Neuronal stem cell (in vitro differentiated cells): ENCODE measurements at regions not wholly inside any gene's neighbourhood (a gene's known extent, or its start where the extent isn't known, plus 50 kb on each side); places are given as distances from the start of the nearest gene placed in this dataset.

ENCODE experiments used
- DNase-seq: peaks from one replicate; pipeline ENCODE4 v3.0.0-alpha.2; 2013; ENCODE audit warnings: low spot score
- H2AFZ ChIP-seq: one replicate; pipeline ENCODE4 v1.6.1; 2013; ENCODE audit warnings: mild to moderate bottlenecking, low read length, inconsistent platforms
- H2AK5ac ChIP-seq: 2 replicates; pipeline ENCODE4 v1.6.1; 2013; ENCODE audit warnings: low read depth, mild to moderate bottlenecking, inconsistent platforms, low read length, moderate library complexity, mixed read lengths
- H2BK120ac ChIP-seq: 2 replicates; pipeline ENCODE4 v1.6.1; 2013; ENCODE audit warnings: low read depth, mild to moderate bottlenecking, inconsistent platforms, low read length, moderate library complexity, mixed read lengths
- H2BK12ac ChIP-seq: one replicate; pipeline ENCODE4 v1.6.1; 2013; ENCODE audit warnings: low read length, inconsistent platforms
- H2BK15ac ChIP-seq: 2 replicates; pipeline ENCODE4 v1.6.1; 2013; ENCODE audit warnings: mild to moderate bottlenecking, low read length, inconsistent platforms, mixed read lengths
- H2BK5ac ChIP-seq: one replicate; pipeline ENCODE4 v1.6.1; 2013; ENCODE audit warnings: inconsistent platforms, mild to moderate bottlenecking, low read length, moderate library complexity
- H3K14ac ChIP-seq: one replicate; pipeline ENCODE4 v1.6.1; 2013; ENCODE audit warnings: low read length, inconsistent platforms
- H3K18ac ChIP-seq: 2 replicates; pipeline ENCODE4 v1.6.1; 2013; ENCODE audit warnings: low read length, inconsistent platforms
- H3K23ac ChIP-seq: 2 replicates; pipeline ENCODE4 v1.6.1; 2013; ENCODE audit warnings: low read depth, mild to moderate bottlenecking, mixed read lengths, low read length, inconsistent platforms; ENCODE audit not compliant: poor library complexity
- H3K27ac ChIP-seq: replicated peaks from 3 replicates; pipeline ENCODE4 v1.5.1; 2013; ENCODE audit warnings: low read length, inconsistent platforms
- H3K27me3 ChIP-seq, 3 experiments: 2 replicates each; pipeline ENCODE4 v1.6.1; 2013; ENCODE audit warnings: low read length in 3 of 3, mild to moderate bottlenecking in 2 of 3, inconsistent platforms in 1 of 3, low read depth in 1 of 3, mixed read lengths in 1 of 3, moderate library complexity in 1 of 3; ENCODE audit not compliant: control insufficient read depth in 3 of 3, insufficient read depth in 3 of 3
- H3K36me3 ChIP-seq, 2 donors: replicated peaks in 1 of 2; 2 replicates each; pipeline ENCODE4 v1.6.1; 2013; ENCODE audit warnings: low read length in 2 of 2; ENCODE audit not compliant: control insufficient read depth in 2 of 2, insufficient read depth in 2 of 2
- H3K4ac ChIP-seq: 2 replicates; pipeline ENCODE4 v1.6.1; 2013; ENCODE audit warnings: inconsistent platforms, mild to moderate bottlenecking, low read length, moderate library complexity
- H3K4me1 ChIP-seq, 2 donors: 1 replicate in 1 of 2; 2 replicates in 1 of 2; pipeline ENCODE4 v1.6.1; 2013; ENCODE audit warnings: low read length in 2 of 2, low read depth in 1 of 2; ENCODE audit not compliant: control insufficient read depth in 2 of 2, insufficient read depth in 1 of 2
- H3K4me2 ChIP-seq: one replicate; pipeline ENCODE4 v1.6.1; 2013; ENCODE audit warnings: mild to moderate bottlenecking, low read length, inconsistent platforms; ENCODE audit not compliant: insufficient read depth, poor library complexity, severe bottlenecking
- H3K4me3 ChIP-seq, 2 donors: 2 replicates each; pipeline ENCODE4 v1.5.1; 2013; ENCODE audit warnings: low read length in 2 of 2, mild to moderate bottlenecking in 2 of 2, inconsistent platforms in 1 of 2, moderate library complexity in 1 of 2
- H3K79me1 ChIP-seq: one replicate; pipeline ENCODE4 v1.6.1; 2013; ENCODE audit warnings: low read depth, mild to moderate bottlenecking, inconsistent platforms, low read length, moderate library complexity
- H3K9ac ChIP-seq: one replicate; pipeline ENCODE4 v1.6.1; 2013; ENCODE audit warnings: mild to moderate bottlenecking, low read depth, low read length, inconsistent platforms; ENCODE audit not compliant: poor library complexity
- H3K9me3 ChIP-seq, 2 donors: replicated peaks in 1 of 2; 2 replicates each; pipeline versions ENCODE3 to v1.6.1; 2013; ENCODE audit warnings: low read length in 2 of 2, mild to moderate bottlenecking in 2 of 2, inconsistent platforms in 1 of 2, low read depth in 1 of 2, mixed read lengths in 1 of 2, moderate library complexity in 1 of 2; ENCODE audit not compliant: control insufficient read depth in 2 of 2, insufficient read depth in 1 of 2
- H4K8ac ChIP-seq: one replicate; pipeline ENCODE4 v1.6.1; 2013; ENCODE audit warnings: low read depth, mild to moderate bottlenecking, inconsistent platforms, low read length, moderate library complexity
- H4K91ac ChIP-seq: one replicate; pipeline ENCODE4 v1.6.1; 2013; ENCODE audit warnings: low read length, low read depth, mild to moderate bottlenecking, inconsistent platforms; ENCODE audit not compliant: poor library complexity
- WGBS, 2 donors: extraction: QIAGEN DNeasy Blood & Tissue Kit; methylation state at CpG; one replicate each; pipeline ENCODE4 v1.1.7; 2013; ENCODE audit warnings: missing lambda C conversion rate in 2 of 2, mixed read lengths in 1 of 2; ENCODE audit not compliant: insufficient read length in 2 of 2, insufficient replicate concordance in 1 of 2; ENCODE audit errors: extremely low coverage in 2 of 2; 5-methylcytosine and 5-hydroxymethylcytosine counted together

GRCh38 chr3:168817177-168817576, 721.5 kb upstream of the GOLIM4 start:
- Histone ChIP-seq H3K4me1 (peaks cover 5 to 34% of the 10 kb centered on the region in 2 donors), H2AK5ac (no peak overlapping the region), H3K9ac (no peak overlapping the region), H3K27me3 (no peaks in the 10 kb centered on the region), H3K14ac (no peak overlapping the region), H3K27ac (no peak overlapping the region), H3K18ac (no peak overlapping the region), H2BK120ac (no peak overlapping the region), H3K79me1 (no peaks in the 10 kb centered on the region), H3K4me2 (no peak overlapping the region), H3K4me3 (no peak overlapping the region), H2BK12ac (no peak overlapping the region), H3K36me3 (peaks cover 0 to 46% of the 10 kb centered on the region in 2 donors), H3K4ac (no peak overlapping the region), H3K23ac (no peak overlapping the region), H2BK5ac (no peak overlapping the region), H2BK15ac (no peak overlapping the region), H4K91ac (no peak overlapping the region), H2AFZ (no peak overlapping the region), H4K8ac (no peak overlapping the region), H3K9me3 (no peaks in the 10 kb centered on the region)
- no CpG with 5 or more reads among the region's 4 CpGs for WGBS, 2 donors
- no peak for DNase-seq

DNA sequence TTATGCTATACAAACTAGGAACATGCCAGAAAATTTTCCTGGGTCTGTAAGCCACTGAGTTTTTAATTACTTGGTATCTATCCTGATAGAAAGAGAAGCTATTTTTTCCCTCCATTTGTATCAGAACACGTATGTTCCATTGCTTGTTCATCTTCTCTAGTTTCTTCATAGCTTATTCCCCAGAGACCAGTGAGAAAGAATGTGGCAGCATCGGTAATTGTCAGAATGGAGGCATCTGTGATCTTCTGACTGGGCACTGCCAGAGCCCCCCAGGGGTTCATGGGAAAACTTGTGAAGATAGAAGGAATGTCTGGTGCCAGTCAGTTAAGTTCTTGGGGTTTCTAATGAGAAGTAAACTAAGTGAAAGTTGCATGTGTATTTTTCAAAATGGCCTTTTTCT, 720.2 kb upstream of the GOLIM4 start:
- Histone ChIP-seq H3K36me3 (peaks cover 0 to 36% of the 10 kb centered on the region in 2 donors), H2BK120ac (no peak overlapping the region), H3K4me1 (peaks cover 5 to 35% of the 10 kb centered on the region in 2 donors), H3K9ac (no peak overlapping the region), H3K4me3 (no peak overlapping the region), H2BK15ac (no peak overlapping the region), H3K9me3 (no peaks in the 10 kb centered on the region), H2AFZ (no peak overlapping the region), H4K91ac (no peak overlapping the region), H2AK5ac (no peak overlapping the region), H4K8ac (no peak overlapping the region), H2BK12ac (no peak overlapping the region), H2BK5ac (no peak overlapping the region), H3K79me1 (no peaks in the 10 kb centered on the region), H3K23ac (no peak overlapping the region), H3K4ac (no peak overlapping the region), H3K27ac (no peak overlapping the region), H3K14ac (no peak overlapping the region), H3K4me2 (no peak overlapping the region), H3K27me3 (no peaks in the 10 kb centered on the region), H3K18ac (no peak overlapping the region)
- no CpG with 5 or more reads among the region's 2 CpGs for WGBS, 2 donors
- no peak for DNase-seq

DNA sequence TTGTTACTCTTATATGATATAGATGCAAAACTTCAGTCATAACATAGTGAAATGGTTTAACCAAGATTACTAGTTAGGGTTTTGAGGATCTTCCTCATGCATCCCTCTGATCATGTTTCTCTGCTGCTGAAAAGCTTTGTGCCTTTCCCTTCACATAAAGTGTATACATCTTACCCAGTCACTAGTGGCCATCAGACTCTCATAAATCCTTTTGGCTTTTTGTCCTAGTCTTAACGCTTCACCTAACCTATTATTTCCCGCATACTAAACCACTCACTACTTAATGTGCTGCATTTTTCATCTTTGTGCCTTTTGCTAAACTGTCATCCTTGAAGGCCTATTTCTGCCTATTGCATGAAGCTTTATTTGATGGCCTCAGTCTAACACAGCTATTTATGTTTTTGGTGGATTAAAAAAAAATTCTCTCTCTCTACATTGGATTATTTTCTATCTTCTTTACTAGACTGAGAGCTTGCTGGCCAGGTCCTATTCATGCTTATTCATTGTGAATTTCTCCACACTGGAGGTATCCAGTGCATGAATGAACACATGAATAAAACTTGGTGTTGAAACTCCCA, 717.6 kb upstream of the GOLIM4 start:
- no CpG with 5 or more reads among the region's 2 CpGs for WGBS, 2 donors

DNA sequence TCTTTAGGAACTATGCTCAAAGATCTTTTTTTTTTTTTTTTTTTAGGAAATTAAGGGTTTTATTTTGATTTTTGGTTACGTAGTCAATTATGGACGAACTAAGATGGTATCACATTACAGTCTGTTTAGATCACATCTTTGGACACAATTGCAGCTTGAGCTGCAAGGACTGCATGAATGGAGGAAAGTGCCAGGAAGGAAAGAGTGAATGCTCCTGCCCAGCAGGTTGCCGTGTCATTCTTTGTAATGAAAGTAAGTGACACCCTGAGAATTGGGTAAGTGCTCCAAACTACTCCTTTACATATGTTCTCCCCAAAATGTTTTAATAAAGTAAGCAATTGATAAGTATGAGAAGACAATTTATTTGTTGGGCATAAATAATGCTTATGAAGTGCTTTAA, 716.5 kb upstream of the GOLIM4 start:
- no CpG with 5 or more reads among the region's 3 CpGs for WGBS, 2 donors
- H3K4me1 ChIP-seq, result peaks cover 6 to 42% of the 10 kb centered on the region in 2 donors
- no peaks in the 10 kb centered on the region for H3K9me3 ChIP-seq

More for the DNA sequence above, 717.6 kb upstream of the GOLIM4 start:
- Histone ChIP-seq H2AK5ac (no peak overlapping the region), H2AFZ (no peak overlapping the region), H3K23ac (no peak overlapping the region), H3K4ac (no peak overlapping the region), H3K9me3 (no peaks in the 10 kb centered on the region), H2BK5ac (no peak overlapping the region), H2BK12ac (no peak overlapping the region), H3K4me3 (no peak overlapping the region), H2BK15ac (no peak overlapping the region), H3K9ac (no peak overlapping the region), H3K27me3 (no peaks in the 10 kb centered on the region), H4K8ac (no peak overlapping the region), H3K14ac (no peak overlapping the region), H3K36me3 (peaks cover 0 to 14% of the 10 kb centered on the region in 2 donors), H2BK120ac (no peak overlapping the region), H3K4me2 (no peak overlapping the region), H3K18ac (no peak overlapping the region), H4K91ac (no peak overlapping the region), H3K27ac (no peak overlapping the region), H3K4me1 (peaks cover 5 to 37% of the 10 kb centered on the region in 2 donors), H3K79me1 (no peaks in the 10 kb centered on the region)
- DNase-seq, result peak; percentile 49

More for the DNA sequence above, 716.5 kb upstream of the GOLIM4 start:
- Histone ChIP-seq H3K27ac (no peak overlapping the region), H3K18ac (no peak overlapping the region), H2AK5ac (no peak overlapping the region), H3K4me3 (no peak overlapping the region), H3K4me2 (no peak overlapping the region), H3K79me1 (no peaks in the 10 kb centered on the region), H3K36me3 (peaks cover 0 to 9% of the 10 kb centered on the region in 2 donors), H2BK15ac (no peak overlapping the region), H3K27me3 (no peaks in the 10 kb centered on the region), H4K8ac (no peak overlapping the region), H2BK5ac (no peak overlapping the region), H4K91ac (no peak overlapping the region), H2BK120ac (no peak overlapping the region), H2BK12ac (no peak overlapping the region), H3K4ac (no peak overlapping the region), H3K14ac (no peak overlapping the region), H3K23ac (no peak overlapping the region), H2AFZ (no peak overlapping the region), H3K9ac (no peak overlapping the region)
- peak; percentile 84 for DNase-seq
